ENCODE measurements at regions not wholly inside any gene's neighbourhood (a gene's known extent, or its start where the extent isn't known, plus 50 kb on each side); places are given as distances from the start of the nearest gene placed in this dataset.

DNA sequence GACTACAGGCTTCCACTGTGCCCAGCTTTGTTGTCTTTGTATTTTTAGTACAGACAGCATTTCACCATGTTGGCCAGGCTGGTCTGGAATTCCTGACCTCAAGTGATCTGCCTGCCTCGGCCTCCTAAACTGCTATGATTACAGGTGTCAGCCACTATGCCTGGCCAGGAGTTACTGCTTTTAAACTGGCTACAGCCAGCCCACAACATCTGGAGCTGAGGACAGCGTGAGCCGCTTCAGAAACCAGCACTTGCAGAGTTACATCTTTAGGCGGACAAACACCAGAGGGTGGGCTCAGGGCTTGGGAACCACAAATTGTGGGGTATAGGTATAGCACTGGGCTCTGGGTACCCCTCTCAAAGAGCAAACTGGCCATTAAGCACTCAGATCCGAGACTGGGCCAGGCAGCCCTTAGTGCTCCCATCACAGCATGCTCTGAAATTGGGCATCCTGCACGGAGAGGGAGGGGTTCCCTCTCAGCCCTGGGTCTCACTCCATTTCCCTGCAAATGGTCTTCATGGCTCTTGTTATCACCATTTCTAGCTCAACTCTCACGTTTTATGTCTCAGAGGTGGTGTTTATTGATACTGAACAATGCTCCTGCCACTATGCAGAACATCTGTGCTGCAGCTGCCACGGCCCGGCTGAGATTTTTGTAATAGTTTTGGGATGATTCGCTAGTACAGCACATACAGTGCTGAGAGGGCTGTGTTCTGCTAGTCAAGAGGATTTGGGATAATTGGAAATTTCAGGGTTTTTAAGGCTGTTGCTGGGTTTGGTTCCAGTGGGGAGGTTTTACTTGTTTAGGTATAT lies 146.4 kb upstream of the LYZL2 start:
- Mint-ChIP-seq H3K4me3 (ENCODE audit: unreplicated experiment) (no peak overlapping the region), H3K4me1 (ENCODE audit: unreplicated experiment) (peaks cover 5% of the 10 kb centered on the region), H3K27ac (ENCODE audit: unreplicated experiment) (no peak overlapping the region), H3K9me3 (ENCODE audit: unreplicated experiment) (peaks cover 12% of the 10 kb centered on the region), H3K27me3 (ENCODE audit: unreplicated experiment) (peaks cover 7% of the 10 kb centered on the region), H3K36me3 (ENCODE audit: low read depth, unreplicated experiment) (peaks cover 6% of the 10 kb centered on the region)
- DNase-seq (ENCODE audit: low spot score): no peak
- TF ChIP-seq, protein P1, sequence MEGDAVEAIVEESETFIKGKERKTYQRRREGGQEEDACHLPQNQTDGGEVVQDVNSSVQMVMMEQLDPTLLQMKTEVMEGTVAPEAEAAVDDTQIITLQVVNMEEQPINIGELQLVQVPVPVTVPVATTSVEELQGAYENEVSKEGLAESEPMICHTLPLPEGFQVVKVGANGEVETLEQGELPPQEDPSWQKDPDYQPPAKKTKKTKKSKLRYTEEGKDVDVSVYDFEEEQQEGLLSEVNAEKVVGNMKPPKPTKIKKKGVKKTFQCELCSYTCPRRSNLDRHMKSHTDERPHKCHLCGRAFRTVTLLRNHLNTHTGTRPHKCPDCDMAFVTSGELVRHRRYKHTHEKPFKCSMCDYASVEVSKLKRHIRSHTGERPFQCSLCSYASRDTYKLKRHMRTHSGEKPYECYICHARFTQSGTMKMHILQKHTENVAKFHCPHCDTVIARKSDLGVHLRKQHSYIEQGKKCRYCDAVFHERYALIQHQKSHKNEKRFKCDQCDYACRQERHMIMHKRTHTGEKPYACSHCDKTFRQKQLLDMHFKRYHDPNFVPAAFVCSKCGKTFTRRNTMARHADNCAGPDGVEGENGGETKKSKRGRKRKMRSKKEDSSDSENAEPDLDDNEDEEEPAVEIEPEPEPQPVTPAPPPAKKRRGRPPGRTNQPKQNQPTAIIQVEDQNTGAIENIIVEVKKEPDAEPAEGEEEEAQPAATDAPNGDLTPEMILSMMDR (IDR thresholded peaks at IDR 0.05; ENCODE audit: unreplicated experiment): no peak

DNA sequence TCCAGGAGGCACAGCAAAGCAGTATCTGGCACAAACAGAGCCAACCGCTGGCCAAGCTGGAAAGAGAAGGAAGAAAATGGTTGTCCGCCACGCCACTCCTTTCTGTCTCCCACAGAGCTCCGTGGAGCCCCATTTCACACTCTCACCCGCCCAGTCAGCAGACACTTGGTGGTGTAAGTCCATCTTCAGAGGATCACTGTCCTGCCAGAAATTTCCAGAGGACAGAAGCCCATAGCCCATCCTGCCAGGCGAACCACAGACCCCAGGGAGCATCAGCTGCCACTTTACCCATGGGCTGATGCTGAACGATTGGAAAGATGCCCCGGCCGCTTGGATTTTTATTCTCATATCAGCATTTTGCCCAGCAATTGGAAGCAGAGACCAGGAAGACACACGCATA lies 144.7 kb upstream of the LYZL2 start:
- DNase-seq (ENCODE audit: low spot score): no peak
- no peak overlapping the region for H3K27ac Mint-ChIP-seq (ENCODE audit: unreplicated experiment)
- peaks cover 12% of the 10 kb centered on the region for H3K9me3 Mint-ChIP-seq (ENCODE audit: unreplicated experiment)
- peaks cover 9% of the 10 kb centered on the region for H3K27me3 Mint-ChIP-seq (ENCODE audit: unreplicated experiment)
- peaks cover 11% of the 10 kb centered on the region for H3K36me3 Mint-ChIP-seq (ENCODE audit: low read depth, unreplicated experiment)
- TF ChIP-seq, protein P1 (IDR thresholded peaks at IDR 0.05; ENCODE audit: unreplicated experiment): no peak
- H3K4me3 Mint-ChIP-seq (ENCODE audit: unreplicated experiment): no peak overlapping the region
- no peaks in the 10 kb centered on the region for H3K4me1 Mint-ChIP-seq (ENCODE audit: unreplicated experiment)

DNA sequence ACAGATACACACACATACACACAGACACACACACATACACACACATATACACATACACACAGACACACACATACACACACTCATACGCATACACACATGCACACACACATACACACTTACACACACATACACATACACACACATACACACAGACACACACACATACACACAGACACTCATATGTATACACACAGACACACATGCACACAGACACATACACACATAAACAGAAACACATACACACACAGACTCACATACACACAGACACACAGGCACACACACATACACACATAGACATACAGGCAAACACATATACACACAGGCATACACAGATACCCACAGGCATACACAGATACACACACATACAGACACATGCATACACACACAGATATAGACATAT lies 143.9 kb upstream of the LYZL2 start:
- TF ChIP-seq, protein P1 (IDR thresholded peaks at IDR 0.05; ENCODE audit: unreplicated experiment): no peak

DNA sequence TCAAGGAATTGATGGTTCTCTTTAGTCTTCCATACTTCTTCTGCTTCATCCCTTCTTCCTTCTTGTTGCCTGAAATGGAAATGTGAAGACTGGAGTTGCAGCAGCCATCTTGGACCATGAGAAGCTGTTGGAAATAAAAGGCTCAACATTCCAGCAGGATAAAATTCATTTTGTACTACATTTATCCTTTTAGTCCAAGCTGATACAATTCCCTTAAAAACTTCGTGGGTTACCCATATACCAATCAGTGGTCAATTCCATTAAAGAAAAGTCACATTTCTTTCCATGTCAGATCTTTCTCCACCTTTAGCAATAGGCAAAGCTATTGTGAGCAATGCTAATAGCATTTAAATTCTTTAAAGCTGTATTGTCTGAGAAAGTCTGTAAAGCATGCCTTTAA lies 141.3 kb upstream of the LYZL2 start:
- H3K27me3 Mint-ChIP-seq (ENCODE audit: unreplicated experiment): peaks cover 5% of the 10 kb centered on the region
- peaks cover 18% of the 10 kb centered on the region for H3K9me3 Mint-ChIP-seq (ENCODE audit: unreplicated experiment)
- TF ChIP-seq, protein P1 (IDR thresholded peaks at IDR 0.05; ENCODE audit: unreplicated experiment): no peak
- no peak for DNase-seq (ENCODE audit: low spot score)
- peak overlapping the region; percentile 31 for H3K4me3 Mint-ChIP-seq (ENCODE audit: unreplicated experiment)
- H3K36me3 Mint-ChIP-seq (ENCODE audit: low read depth, unreplicated experiment): peaks cover 21% of the 10 kb centered on the region
- H3K27ac Mint-ChIP-seq (ENCODE audit: unreplicated experiment): no peak overlapping the region
- no peaks in the 10 kb centered on the region for H3K4me1 Mint-ChIP-seq (ENCODE audit: unreplicated experiment)

More for the DNA sequence above, 143.9 kb upstream of the LYZL2 start:
- Mint-ChIP-seq H3K27ac (ENCODE audit: unreplicated experiment) (no peak overlapping the region), H3K4me3 (ENCODE audit: unreplicated experiment) (no peak overlapping the region), H3K36me3 (ENCODE audit: low read depth, unreplicated experiment) (peaks cover 12% of the 10 kb centered on the region), H3K9me3 (ENCODE audit: unreplicated experiment) (peaks cover 12% of the 10 kb centered on the region), H3K4me1 (ENCODE audit: unreplicated experiment) (no peaks in the 10 kb centered on the region), H3K27me3 (ENCODE audit: unreplicated experiment) (peaks cover 5% of the 10 kb centered on the region)
- no peak for DNase-seq (ENCODE audit: low spot score)

DNA sequence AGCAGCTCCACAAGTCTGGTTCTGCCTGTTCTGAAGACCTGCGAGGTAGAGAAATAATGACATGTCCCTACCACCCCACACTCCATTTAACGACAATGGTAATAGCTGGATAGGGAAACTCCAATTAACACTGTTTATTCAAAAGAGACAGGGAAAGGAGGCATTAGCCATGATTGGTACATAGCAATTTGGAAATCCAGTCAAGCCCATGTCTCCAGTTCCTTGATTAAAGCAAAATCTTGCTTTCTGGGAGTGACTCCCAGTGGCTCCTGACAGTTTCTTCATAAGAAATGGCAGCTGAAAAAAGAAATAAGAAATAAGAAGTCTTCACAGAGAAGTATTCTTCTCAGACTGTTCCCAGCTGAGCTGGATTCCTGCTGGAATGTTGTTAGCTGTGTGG lies 140.7 kb upstream of the LYZL2 start:
- H3K27ac Mint-ChIP-seq (ENCODE audit: unreplicated experiment): no peak overlapping the region
- H3K27me3 Mint-ChIP-seq (ENCODE audit: unreplicated experiment): peaks cover 5% of the 10 kb centered on the region
- DNase-seq (ENCODE audit: low spot score): no peak
- peaks cover 18% of the 10 kb centered on the region for H3K9me3 Mint-ChIP-seq (ENCODE audit: unreplicated experiment)
- TF ChIP-seq, protein P1 (IDR thresholded peaks at IDR 0.05; ENCODE audit: unreplicated experiment): no peak
- no peaks in the 10 kb centered on the region for H3K4me1 Mint-ChIP-seq (ENCODE audit: unreplicated experiment)
- H3K36me3 Mint-ChIP-seq (ENCODE audit: low read depth, unreplicated experiment): peaks cover 21% of the 10 kb centered on the region
- no peak overlapping the region for H3K4me3 Mint-ChIP-seq (ENCODE audit: unreplicated experiment)

All from endothelial cell (in vitro differentiated cells).